Fibroblast of skin of left biceps (primary cell): ENCODE measurements at regions not wholly inside any gene's neighbourhood (a gene's known extent, or its start where the extent isn't known, plus 50 kb on each side); places are given as distances from the start of the nearest gene placed in this dataset.
A peak's percentile ranks its signal among the peaks of the same experiment; 100 is the strongest.
"Not testable (repeated sequence)": the region's sequence is repeated elsewhere in the genome, so short reads cannot be mapped to it uniquely, and the experiment has no call there.

ENCODE experiments used
- DNase-seq, 2 experiments: peaks; one replicate each; pipeline ENCODE4 v3.0.0-alpha.2; 2013; ENCODE audit warnings: low read depth in 2 of 2

DNA sequence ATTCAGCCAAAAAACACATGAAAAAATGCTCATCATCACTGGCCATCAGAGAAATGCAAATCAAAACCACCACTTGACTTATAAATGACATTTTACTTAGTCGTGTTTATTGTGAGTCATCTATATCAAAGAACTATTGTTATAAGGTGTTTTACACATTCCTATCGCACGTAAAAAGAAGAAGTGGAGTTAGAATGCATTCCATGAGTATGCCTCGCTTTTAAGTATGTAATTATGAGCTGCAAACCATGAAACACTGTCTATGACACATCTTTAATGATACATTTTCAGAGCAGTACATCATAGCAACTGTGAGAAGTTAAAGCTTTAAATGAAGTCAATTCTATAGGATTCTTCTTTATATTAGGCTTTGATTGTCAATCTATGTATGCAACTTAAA is 614.3 kb upstream of the ADAMTS5 start:
- peak in 1 of 2 experiments; percentile 15 for DNase-seq

DNA sequence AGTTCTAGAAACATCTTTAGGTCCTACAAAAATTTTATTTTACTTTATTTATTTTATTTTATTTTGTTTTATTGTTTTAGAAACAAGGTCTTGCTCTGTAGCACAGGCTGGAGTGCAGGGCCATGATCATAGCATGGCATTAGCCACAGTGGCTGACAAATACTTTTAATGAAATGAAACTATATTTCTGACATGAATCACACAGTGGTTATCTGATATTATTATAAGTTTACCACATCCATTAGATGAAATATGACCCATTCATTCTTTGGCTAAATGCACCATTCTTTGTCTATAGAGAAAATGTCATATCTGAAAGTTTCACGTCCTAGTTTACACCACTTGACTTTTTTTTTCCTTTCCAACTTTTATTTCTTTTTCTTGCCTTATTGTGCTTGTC is 613.4 kb upstream of the ADAMTS5 start:
- peak in 1 of 2 experiments; percentile 16 for DNase-seq

DNA sequence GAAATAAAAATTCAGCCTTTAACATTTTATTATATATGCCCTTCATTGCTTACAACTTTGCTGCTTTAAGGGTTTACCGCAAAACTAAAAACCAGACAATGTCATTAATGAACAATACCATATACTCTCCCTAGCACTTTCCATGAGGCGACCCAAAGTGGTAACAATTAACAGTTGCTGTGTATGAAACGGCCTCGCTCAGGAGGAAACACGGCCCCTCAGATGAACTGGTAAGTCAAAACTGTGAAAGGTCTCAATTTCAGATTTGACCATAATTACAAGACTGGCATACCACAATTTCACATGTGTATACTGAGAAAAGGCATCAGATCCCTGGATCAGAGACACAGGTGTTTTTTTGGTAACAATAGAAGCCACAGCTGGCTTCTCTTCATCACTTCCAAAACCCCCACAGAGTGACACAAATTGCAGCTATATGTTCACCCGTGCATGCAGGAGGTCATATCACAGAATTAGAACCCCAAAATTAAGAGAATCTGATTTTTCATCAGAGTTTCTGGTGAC is 611.9 kb upstream of the ADAMTS5 start:
- DNase-seq: no peak

DNA sequence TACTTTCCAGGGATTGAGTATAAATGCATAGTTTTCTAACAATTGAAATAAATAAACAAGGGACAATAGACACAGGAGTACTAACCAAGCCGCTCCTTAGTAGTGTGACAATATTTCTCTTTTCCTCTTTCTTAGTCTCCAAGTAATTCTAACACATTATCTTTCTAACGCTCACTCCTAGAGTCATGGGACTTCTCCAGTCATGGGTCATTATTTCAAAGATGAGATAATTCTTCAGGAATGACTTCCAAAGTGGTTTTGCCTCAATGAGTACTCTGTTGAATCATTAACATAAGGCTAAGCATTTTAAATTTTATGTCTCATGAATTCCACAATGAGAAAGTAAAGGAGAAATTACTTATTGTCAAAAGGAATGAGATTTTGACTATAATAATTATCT is 605.8 kb upstream of the ADAMTS5 start:
- DNase-seq: peak; percentile 62 to 71

DNA sequence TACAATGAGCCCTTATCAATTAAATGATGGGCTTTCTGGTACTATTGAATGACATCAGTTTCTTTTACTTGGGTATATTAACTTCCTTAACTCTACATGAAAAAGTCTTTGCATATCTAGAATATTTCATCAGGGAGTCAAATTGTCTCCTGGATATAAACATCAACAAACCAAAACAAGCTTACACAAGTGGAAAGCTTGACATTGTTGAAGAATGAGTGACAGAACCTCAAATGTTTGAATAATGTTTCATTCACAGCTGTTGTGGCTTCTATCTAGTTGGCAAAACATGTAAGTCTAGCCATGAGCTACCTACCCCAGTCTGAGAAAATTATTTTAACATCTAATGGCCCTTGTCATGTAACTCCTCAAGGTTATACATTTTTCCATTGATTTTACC is 604.8 kb upstream of the ADAMTS5 start:
- peak in 1 of 2 experiments; percentile 53 for DNase-seq

DNA sequence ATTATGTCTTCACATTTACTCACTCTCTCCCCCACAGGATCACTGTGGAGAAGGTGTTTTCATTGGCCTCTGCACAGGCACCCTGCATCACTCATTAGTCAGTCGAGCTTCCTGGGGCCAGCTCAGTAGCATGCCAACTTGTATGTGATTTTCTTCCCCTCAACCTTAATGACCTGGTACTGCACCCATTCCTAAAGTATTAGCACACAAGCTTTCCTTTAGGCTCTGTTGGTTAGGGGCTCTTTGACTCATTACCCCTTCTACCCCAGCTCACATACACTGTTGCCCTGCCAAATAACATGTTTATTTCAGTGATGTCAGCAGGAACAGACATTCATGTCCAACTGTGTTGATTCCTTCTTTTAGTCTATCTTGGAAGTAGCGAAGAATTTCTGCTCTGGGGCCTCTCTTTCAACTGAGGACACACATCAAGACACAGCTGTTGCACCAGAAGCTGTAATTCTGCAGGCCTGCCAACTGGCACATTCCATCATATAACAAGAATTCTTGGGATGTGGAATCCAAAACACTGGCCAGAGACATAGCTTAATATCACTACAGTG is 603.5 kb upstream of the ADAMTS5 start:
- DNase-seq: peak; percentile 94 to 95

DNA sequence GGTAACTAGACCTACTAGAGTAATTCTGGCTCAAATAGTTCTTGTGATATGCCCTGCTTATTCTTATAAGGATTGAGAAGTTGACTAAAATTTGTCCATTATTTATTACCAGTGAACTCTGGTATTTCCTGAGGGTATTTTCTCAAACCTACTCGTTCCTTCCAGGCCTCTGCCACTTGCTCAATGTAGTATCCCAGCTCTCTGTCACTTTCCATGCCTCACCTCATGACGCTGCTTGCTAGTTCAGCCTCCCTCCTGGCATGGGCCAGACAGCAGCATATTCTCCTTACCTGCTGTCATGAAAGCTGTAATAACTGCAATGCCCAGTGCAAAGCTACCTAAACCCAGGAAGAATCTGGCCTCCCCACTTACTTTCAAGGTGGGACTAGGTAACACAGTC is 602.9 kb upstream of the ADAMTS5 start:
- no peak for DNase-seq

DNA sequence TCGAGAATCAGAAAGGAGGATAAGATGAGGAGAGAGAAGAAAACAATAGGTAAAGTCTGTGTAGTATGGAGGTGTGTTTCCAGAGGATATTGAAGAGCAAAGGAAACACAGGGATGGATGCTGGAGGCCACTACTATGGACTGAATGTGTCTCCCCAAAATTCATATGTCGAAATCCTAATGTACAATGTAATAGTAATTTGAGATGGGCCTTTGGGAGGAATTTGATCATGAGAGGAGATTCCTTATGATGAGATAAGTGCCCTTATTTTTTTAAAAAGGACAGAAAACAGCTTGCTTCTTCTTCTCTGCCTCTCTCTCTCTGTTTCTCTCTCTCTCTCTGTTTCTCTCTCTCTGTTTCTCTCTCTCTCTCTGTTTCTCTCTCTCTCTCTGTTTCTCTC is 602.2 kb upstream of the ADAMTS5 start:
- DNase-seq: no peak

DNA sequence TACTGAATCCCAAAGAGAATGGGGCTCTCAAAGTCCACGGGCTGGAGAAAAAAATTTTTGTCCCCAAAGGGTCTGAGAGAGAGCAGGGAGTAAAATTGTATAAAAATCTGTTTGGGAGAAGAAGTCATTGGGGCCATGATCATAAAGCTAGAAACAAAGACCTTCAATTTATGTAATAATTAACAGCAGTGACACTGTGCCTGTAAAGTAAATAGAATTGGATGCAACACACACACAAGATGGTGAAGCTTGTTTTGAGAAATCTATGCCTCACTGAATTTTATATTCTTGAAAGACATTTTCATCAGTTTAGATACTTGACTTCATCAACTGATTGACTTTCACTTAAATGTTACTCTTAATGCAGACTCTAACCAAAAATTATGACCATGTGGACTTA is 600.5 kb upstream of the ADAMTS5 start:
- no peak for DNase-seq

DNA sequence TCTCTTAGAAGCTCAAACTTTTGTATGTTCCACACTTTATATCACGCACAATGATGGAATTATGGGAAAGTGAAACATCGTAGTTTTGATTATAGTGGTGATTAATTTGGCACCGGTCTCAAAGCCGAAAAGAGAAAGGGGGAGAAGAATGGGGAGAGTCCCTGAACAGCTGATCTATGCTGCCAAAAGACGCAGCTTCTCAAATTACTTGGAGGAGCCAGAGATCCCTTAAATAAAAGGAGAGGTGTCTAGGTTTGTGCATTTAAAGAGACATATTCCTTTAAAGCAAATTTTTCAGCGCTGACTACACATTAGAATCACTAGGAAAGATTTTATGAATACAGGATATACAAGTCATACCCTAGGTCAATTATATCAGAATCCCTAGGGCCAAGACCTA is 599.6 kb upstream of the ADAMTS5 start:
- no peak for DNase-seq

DNA sequence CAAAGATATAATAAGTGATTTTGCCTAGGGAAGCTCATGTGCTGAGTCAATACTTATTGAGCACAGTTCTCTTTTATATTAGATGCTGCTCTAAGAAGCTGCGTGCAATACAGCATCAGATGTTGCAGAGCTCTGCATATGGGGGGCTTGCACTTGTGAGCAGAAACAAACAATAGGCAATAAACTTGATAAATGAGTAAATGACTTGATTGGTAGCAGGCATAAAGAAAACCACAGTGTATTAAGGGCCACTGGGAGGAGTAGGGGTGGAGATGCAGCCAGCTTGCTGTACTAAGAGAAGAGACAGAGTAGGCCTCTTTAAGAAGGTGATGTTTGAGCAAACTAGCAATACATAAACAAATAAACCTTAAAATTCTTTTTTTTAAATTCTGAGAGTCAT is 598.5 kb upstream of the ADAMTS5 start:
- DNase-seq: no peak

DNA sequence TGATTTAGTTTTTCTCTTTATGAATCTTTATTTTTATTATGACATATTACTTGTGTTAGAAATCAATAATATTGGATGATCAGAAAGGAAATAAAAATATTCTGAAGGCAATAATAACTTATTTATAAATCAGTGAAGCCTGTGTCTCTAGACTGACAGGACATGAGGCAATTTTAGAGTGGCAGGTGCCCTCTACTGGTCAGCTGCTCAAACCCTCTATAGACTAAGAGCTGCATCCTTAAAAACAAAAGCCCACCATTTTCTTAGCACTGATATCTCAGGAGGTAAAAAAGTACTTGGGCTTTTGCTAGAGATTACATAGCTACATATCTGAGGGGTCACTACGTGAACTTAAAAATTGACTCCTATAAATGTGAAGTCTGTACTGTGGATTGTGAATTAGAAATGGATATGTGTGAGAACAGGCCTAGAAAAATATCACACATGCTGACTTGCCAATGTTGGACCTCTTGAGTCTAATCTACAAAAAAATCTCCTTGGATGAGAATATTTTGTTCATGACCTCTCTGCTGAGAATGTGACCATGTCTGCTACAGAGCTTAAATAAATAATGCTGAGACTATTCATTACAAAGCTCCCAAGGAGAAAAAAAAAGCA is 597.9 kb upstream of the ADAMTS5 start:
- DNase-seq: peak in 1 of 2 experiments; percentile 27

DNA sequence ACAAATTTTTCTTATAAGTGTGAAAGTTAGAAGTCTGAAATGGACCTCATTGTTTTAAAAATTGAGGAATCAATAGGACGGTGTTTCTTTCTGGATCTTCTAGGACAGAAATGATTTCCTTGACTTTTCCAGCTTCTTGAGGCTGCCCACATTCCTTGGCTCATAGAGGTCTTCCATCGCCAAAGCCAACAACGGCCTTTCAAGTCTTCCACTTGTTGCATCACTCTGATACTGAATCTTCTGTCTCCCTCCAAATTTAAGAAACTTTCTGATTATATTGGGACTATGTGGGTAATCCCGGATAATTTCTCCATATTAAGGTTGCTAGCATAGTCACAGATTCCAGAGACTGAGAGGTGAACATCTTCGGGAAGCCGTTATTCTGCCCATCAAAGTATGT is 595.4 kb upstream of the ADAMTS5 start:
- no peak for DNase-seq

DNA sequence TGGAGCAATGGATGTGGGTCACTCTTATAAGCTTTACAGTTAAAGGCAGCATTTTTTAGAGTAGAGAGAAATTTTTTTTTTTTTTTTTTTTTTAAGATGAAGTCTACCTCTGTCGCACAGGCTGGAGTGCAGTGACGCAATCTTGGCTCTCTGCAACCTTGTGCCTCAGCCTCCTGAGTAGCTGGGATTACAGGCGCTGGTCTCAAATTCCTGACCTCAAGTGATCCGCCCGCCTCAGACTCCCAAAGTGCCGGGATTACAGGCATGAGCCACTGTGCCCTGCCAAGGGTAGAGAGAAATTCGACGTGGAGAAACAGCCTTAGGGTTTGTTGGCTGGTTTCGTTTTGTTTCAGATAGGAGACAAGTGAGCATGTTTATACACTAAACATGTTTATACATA is 594.2 kb upstream of the ADAMTS5 start:
- DNase-seq: no peak

DNA sequence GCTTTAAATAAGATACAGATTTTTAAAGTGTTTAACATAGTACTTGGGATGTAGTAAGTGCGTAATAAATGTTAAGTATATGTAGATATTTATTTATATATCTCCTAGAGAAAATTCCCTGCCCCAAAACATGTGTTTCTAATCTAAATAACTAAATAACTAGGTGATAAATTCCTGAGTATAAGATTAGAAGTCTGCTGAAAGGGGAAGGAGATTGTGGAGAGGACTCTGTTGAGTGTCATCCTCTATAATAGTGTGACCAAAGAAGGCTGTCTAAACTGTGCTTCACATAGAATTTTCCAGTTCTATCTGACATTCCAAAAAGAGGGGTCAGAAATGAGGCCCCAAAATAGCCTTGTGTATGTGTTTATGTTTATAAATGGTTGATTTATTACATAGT is 590.5 kb upstream of the ADAMTS5 start:
- DNase-seq: peak in 1 of 2 experiments; percentile 39

DNA sequence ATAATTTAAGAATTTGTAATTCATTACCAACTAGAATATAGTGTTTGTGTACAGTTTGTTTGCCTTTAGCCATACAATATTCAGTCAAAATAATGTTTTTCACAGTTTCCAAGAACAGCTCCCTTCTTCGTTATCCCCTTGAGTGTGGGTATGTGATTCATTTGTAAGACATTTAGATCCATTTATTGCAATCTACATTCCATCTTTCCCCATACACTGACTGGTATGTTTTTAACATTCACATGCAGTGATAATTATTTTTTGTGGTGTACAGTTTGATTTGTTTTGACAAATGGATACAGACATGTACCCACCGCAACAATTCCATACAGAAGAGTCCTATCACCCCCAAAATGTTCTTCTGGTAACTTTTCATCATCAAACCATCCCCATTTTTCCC is 589.1 kb upstream of the ADAMTS5 start:
- peak in 1 of 2 experiments; percentile 42 for DNase-seq

DNA sequence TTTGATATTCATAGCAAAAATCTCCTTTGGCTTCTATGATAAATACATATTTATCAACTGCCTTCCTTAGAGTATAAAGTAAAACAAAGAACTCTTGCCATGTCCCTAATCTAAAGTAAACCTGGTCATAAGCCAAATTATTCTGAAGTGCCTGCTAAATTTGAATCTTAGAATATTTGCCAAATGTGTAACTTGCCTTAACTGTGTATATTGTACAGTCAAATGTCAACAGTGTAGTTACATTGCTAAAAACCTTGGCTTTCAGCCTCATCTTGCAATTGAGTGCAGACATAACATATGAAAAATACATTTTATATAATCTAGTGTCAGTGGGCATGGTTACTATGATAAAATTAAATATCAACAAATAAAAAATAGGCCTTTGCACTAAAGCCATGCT is 583.4 kb upstream of the ADAMTS5 start:
- no peak for DNase-seq

DNA sequence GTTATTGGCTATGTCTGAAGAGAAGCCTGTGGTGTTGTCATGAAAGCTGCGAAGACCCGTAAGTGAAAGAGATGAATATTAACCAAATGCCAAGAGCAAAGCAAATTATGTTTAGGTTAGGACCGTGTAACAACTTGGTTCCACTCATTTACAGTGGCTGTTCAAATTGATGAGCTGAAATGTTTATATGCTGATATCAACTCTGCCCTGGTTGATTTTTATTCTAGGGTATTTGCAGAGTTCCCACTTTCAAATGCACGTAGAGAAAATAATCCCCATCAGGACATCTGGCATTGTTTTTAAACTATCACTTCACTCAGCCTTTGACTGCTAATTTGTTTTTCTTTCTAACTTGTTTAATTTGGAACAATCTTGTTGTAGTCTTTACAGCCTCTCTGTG is 581.6 kb upstream of the ADAMTS5 start:
- DNase-seq: no peak

DNA sequence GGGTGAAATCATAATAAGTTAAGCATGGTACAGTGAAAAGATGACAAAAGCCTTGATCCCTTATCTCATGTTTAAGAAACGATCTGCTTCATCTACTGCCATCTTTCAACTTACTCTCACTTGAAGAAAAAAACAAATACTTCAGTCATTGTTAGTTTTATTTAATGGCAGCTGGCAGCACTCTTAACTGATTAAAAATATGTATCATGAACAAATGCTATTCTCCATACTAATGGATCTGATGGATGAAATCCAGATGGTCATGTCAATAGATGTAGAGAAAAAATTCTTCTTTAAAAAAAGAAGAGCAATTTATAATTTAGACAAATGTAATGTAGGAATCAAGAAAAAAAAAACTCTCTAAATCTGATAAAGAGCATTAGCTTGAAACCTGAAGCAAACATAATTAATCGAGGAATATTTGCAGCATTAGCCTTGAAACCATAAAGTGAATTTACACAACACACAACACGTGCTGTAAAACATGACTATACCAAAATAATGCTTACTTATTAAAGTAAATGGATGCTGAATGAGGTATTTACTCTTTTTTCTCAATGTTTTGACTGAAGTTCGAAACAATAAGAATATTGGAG is 579.0 kb upstream of the ADAMTS5 start:
- DNase-seq: no peak

DNA sequence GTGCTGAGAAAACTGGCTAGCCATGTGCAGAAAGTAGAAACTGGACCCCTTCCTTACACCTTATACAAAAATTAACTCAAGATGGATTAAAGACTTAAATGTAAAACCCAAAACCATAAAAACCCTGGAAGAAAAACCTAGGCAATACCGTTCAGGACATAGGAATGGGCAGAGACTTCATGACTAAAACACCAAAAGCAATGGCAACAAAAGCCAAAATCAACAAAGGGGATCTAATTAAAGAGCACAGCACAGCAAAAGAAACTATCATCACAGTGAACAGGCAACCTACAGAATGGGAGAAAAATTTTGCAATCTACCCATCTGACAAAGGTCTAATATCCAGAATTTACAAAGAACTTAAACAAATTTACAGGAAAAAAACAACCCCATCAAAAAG is 575.2 kb upstream of the ADAMTS5 start:
- not testable (repeated sequence) for DNase-seq

DNA sequence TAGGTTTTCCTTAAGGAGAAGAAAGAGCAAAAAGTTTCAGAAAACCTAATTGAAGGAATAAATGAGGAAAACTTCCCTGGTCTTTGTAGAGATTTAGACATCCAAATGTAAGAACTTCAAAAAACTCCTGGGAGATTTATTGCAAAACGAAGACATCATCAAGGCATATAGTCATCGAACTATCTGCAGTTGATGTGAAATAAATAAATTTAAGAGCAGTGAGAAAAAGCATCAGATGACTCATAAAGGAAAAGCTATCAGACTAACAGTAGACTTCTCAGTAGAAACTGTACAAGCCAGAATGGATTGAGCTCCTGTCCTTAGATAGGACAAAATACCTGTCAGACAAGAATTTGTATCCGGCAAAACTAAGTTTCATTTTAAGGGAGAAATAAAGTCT is 569.4 kb upstream of the ADAMTS5 start:
- no peak for DNase-seq

DNA sequence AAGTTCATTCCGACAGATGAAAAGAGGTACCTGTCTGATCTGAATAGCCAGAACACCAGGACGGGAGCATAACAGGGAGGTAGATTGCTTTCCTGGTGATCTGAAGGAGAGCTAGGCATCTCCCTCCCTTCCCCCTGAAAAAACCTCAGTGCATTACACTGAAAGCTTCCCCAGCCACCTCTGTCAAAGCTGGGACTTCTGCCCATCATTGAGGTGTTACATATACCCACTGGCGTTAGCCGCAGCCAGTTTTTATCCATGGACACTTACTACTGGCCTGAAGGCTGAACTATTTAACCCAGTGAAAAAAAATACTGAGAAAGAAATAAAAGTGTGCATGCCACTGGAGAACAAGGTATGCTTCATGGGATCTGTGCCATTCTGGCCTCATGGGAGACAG is 568.3 kb upstream of the ADAMTS5 start:
- DNase-seq: no peak

DNA sequence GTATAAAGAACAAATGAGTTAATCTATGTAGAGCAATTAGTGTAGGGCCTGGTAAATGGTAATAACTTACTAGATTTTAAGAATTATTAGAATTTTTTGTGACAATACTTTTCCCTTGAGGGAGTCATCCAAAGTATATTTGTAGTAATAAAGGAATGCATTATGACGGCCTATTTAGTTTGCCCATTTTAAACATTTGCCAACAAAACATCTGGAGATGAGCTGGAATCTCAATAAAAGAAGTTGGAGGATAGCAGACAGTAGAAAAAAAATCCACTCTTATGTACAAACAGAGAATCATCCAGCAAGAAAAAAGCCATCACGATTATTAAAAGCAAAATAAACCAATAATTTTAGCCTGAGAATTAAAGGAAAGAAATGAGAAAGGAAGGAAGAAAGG is 567.3 kb upstream of the ADAMTS5 start:
- DNase-seq: no peak
